ENCODE measurements at regions not wholly inside any gene's neighbourhood (a gene's known extent, or its start where the extent isn't known, plus 50 kb on each side); places are given as distances from the start of the nearest gene placed in this dataset.

DNA sequence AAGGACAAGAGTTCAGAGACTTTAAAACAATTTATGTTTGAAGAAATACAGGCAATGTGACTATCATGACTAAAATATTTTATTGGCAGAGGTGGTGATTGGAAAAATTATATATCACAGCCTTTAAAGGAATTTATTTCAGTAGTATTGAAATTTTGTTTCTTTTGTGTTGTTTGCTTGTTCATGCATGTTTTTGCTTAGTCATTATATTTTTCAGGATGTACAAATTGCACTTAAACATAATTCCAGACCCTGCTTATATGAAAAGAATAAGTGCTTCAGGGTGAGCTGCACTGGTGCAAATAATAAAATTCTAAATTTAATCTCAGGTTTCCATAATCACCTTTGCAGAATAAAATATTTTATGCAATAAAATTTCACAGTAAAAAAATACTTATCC, 283.3 kb downstream of the PPP1R3A start:
- TF ChIP-seq, protein P1, sequence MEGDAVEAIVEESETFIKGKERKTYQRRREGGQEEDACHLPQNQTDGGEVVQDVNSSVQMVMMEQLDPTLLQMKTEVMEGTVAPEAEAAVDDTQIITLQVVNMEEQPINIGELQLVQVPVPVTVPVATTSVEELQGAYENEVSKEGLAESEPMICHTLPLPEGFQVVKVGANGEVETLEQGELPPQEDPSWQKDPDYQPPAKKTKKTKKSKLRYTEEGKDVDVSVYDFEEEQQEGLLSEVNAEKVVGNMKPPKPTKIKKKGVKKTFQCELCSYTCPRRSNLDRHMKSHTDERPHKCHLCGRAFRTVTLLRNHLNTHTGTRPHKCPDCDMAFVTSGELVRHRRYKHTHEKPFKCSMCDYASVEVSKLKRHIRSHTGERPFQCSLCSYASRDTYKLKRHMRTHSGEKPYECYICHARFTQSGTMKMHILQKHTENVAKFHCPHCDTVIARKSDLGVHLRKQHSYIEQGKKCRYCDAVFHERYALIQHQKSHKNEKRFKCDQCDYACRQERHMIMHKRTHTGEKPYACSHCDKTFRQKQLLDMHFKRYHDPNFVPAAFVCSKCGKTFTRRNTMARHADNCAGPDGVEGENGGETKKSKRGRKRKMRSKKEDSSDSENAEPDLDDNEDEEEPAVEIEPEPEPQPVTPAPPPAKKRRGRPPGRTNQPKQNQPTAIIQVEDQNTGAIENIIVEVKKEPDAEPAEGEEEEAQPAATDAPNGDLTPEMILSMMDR (IDR thresholded peaks at IDR 0.05) = no peak
- TF ChIP-seq POLR2A (IDR thresholded peaks at IDR 0.05) = no peak
- no peak for TF ChIP-seq EP300 (IDR thresholded peaks at IDR 0.05)
